Cardiac fibroblast (primary cell): ENCODE measurements at regions not wholly inside any gene's neighbourhood (a gene's known extent, or its start where the extent isn't known, plus 50 kb on each side); places are given as distances from the start of the nearest gene placed in this dataset.

Experiments
- DNase-seq, 2 donors: peaks; one replicate each; pipeline versions ENCODE4 v3.0.0 to v3.0.0-alpha.2; 2010; ENCODE audit warnings: low read depth in 2 of 2
- H3K4me3 ChIP-seq, 2 donors: replicated peaks in 1 of 2; 1 replicate in 1 of 2; 2 replicates in 1 of 2; pipeline ENCODE4 v1.5.1; 2011; ENCODE audit warnings: low read depth in 2 of 2, low read length in 2 of 2, mild to moderate bottlenecking in 2 of 2, moderate library complexity in 1 of 2
- TF ChIP-seq, protein P1 (sequence below): IDR thresholded peaks from one replicate; pipeline ENCODE4 v1.5.1; 2011; ENCODE audit warnings: low read depth, mild to moderate bottlenecking, low read length, inconsistent platforms

- TF ChIP-seq, protein P1, sequence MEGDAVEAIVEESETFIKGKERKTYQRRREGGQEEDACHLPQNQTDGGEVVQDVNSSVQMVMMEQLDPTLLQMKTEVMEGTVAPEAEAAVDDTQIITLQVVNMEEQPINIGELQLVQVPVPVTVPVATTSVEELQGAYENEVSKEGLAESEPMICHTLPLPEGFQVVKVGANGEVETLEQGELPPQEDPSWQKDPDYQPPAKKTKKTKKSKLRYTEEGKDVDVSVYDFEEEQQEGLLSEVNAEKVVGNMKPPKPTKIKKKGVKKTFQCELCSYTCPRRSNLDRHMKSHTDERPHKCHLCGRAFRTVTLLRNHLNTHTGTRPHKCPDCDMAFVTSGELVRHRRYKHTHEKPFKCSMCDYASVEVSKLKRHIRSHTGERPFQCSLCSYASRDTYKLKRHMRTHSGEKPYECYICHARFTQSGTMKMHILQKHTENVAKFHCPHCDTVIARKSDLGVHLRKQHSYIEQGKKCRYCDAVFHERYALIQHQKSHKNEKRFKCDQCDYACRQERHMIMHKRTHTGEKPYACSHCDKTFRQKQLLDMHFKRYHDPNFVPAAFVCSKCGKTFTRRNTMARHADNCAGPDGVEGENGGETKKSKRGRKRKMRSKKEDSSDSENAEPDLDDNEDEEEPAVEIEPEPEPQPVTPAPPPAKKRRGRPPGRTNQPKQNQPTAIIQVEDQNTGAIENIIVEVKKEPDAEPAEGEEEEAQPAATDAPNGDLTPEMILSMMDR: peak; percentile 93
- H3K4me3 ChIP-seq: no peak overlapping the region
- DNase-seq: peak; percentile 67 to 73
These were observed 111.2 kb upstream of the THY1 start for GRCh38 chr11:119533921-119534736.

GRCh38 chr11:119533462-119533861, 110.5 kb upstream of the THY1 start:
- H3K4me3 ChIP-seq: no peak overlapping the region
- TF ChIP-seq, protein P1: no peak
- no peak for DNase-seq

DNA sequence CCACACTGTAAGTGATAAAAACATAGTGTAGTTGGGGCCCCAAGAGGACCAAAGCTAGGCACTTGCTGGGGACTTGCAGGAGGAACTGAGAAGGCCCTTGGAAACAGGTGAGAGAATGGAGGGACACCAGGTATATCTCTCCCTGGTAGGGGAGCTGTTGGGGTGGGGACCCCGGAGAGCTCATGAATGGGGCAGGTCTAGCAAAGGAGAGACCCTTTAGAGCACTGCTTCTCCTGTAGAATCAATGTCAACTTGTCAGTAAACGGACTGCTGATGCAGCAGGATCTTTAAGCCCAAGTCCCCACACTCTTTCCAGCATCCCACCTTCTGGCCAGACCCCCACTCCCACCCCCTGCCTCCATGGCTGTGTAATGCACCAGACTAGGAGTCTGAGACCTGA, 109.6 kb upstream of the THY1 start:
- no peak overlapping the region for H3K4me3 ChIP-seq
- TF ChIP-seq, protein P1: no peak
- DNase-seq: no peak

DNA sequence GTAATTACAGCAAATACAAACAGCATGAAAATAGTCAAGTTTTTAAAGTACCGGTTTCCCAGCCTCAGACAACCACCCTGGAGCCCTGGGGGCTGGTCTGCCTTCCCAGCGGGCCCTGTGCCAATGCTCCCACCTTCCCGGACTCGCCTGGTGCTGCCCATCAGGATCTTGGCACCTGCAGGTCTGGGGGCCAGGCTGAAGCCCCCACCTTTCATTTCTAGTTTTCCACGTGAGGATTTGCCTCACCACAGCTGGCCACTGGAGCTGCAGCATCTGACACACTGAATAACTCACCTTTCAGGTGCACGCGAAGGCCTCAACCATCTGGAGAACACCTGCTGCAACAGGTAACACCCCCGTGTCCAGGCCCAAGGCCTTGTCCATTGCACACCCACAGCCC, 108.7 kb upstream of the THY1 start:
- no peak overlapping the region for H3K4me3 ChIP-seq
- TF ChIP-seq, protein P1: no peak
- DNase-seq: no peak

DNA sequence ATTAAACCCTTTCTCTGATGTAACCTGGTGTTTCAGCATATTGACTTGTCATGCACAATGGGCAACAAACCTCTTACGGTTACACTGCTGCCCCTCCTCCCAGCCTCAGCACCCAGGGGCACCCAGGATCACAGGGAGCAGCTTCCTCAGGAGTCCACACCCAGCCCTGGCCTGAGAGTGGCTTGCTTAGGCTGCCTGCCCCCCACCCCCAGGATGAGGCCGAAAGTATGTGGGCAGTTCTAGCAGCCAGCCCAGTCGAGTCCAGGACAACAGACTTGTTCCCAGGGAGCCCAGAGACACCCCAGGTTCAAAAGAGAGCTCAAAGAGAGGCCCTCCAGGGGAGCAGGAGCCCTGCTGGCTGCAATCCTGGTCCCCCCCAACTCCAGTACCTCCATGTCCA, 108.1 kb upstream of the THY1 start:
- H3K4me3 ChIP-seq: no peak overlapping the region
- TF ChIP-seq, protein P1: no peak
- no peak for DNase-seq

DNA sequence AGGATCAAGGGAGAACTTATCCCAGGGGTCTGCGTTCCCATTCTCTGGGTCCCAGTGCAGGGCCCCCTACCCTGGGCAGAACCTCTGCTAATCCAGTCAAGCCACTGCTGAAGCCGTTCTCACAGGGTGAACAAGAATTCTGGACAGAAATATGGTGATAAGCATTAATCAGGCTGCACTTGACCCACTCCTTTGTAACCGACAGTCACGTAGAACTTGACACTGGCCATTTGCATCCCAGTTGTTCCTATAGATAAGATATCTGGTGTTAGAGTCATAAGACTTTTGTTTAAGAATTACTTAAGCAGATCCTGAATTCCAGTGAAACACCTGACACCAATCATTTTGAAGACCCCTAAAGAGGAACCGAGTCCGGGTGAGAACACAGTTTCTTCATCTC, 107.5 kb upstream of the THY1 start:
- TF ChIP-seq, protein P1: no peak
- DNase-seq: no peak
- no peak overlapping the region for H3K4me3 ChIP-seq

GRCh38 chr11:119529936-119530335, 107.0 kb upstream of the THY1 start:
- TF ChIP-seq, protein P1: no peak
- no peak overlapping the region for H3K4me3 ChIP-seq
- no peak for DNase-seq
